ENCODE measurements at regions not wholly inside any gene's neighbourhood (a gene's known extent, or its start where the extent isn't known, plus 50 kb on each side); places are given as distances from the start of the nearest gene placed in this dataset.
"Not testable (repeated sequence)": the region's sequence is repeated elsewhere in the genome, so short reads cannot be mapped to it uniquely, and the experiment has no call there.

GRCh38 chr3:144023543-144023942 lies 51.9 kb downstream of the DIPK2A start:
- not testable (repeated sequence) for DNase-seq (ENCODE audit: low spot score)

- DNase-seq (ENCODE audit: low spot score): no peak
Measured at GRCh38 chr3:144028798-144029411, 57.3 kb downstream of the DIPK2A start.

GRCh38 chr3:144029769-144030168 lies 58.1 kb downstream of the DIPK2A start:
- no peak for DNase-seq (ENCODE audit: low spot score)

- DNase-seq (ENCODE audit: low spot score): no peak
Measured at GRCh38 chr3:144031938-144032337, 60.3 kb downstream of the DIPK2A start.

- DNase-seq (ENCODE audit: low spot score): no peak
Measured at GRCh38 chr3:144032531-144033239, 61.1 kb downstream of the DIPK2A start.

- DNase-seq (ENCODE audit: low spot score): no peak
Measured at GRCh38 chr3:144033240-144033589, 61.6 kb downstream of the DIPK2A start.

- DNase-seq (ENCODE audit: low spot score): no peak
Measured at GRCh38 chr3:144033863-144034262, 62.2 kb downstream of the DIPK2A start.

GRCh38 chr3:144034715-144035290 lies 63.2 kb downstream of the DIPK2A start:
- DNase-seq (ENCODE audit: low spot score): no peak

- no peak for DNase-seq (ENCODE audit: low spot score)
Measured at GRCh38 chr3:144036498-144036897, 64.9 kb downstream of the DIPK2A start.

GRCh38 chr3:144039661-144040060 lies 68.0 kb downstream of the DIPK2A start:
- peak; percentile 33 for DNase-seq (ENCODE audit: low spot score)

GRCh38 chr3:144041960-144042556 lies 70.4 kb downstream of the DIPK2A start:
- no peak for DNase-seq (ENCODE audit: low spot score)

GRCh38 chr3:144045766-144046165 lies 74.1 kb downstream of the DIPK2A start:
- DNase-seq (ENCODE audit: low spot score): no peak

- DNase-seq (ENCODE audit: low spot score): no peak
Measured at GRCh38 chr3:144049374-144049773, 77.8 kb downstream of the DIPK2A start.

GRCh38 chr3:144051211-144051610 lies 79.6 kb downstream of the DIPK2A start:
- no peak for DNase-seq (ENCODE audit: low spot score)

GRCh38 chr3:144052275-144052674 lies 80.7 kb downstream of the DIPK2A start:
- no peak for DNase-seq (ENCODE audit: low spot score)

- no peak for DNase-seq (ENCODE audit: low spot score)
Measured at GRCh38 chr3:144053121-144053520, 81.5 kb downstream of the DIPK2A start.

GRCh38 chr3:144054766-144055165 lies 83.1 kb downstream of the DIPK2A start:
- DNase-seq (ENCODE audit: low spot score): no peak

- no peak for DNase-seq (ENCODE audit: low spot score)
Measured at GRCh38 chr3:144055604-144056003, 84.0 kb downstream of the DIPK2A start.

- no peak for DNase-seq (ENCODE audit: low spot score)
Measured at GRCh38 chr3:144058713-144059112, 87.1 kb downstream of the DIPK2A start.

GRCh38 chr3:144059481-144059880 lies 87.9 kb downstream of the DIPK2A start:
- no peak for DNase-seq (ENCODE audit: low spot score)

GRCh38 chr3:144060881-144061280 lies 89.3 kb downstream of the DIPK2A start:
- DNase-seq (ENCODE audit: low spot score): no peak

- no peak for DNase-seq (ENCODE audit: low spot score)
Measured at GRCh38 chr3:144063306-144063705, 91.7 kb downstream of the DIPK2A start.

- DNase-seq (ENCODE audit: low spot score): no peak
Measured at GRCh38 chr3:144067059-144067458, 95.4 kb downstream of the DIPK2A start.

Data from SW480 (cell line).